ENCODE measurements at regions not wholly inside any gene's neighbourhood (a gene's known extent, or its start where the extent isn't known, plus 50 kb on each side); places are given as distances from the start of the nearest gene placed in this dataset.
A peak's percentile ranks its signal among the peaks of the same experiment; 100 is the strongest.
"Not testable (repeated sequence)": the region's sequence is repeated elsewhere in the genome, so short reads cannot be mapped to it uniquely, and the experiment has no call there.

- DNase-seq (ENCODE audit: low spot score), result no peak
- Mint-ChIP-seq H3K4me3 (ENCODE audit: low read depth) (no peak overlapping the region), H3K4me1 (ENCODE audit: low read depth) (peaks cover 41% of the 10 kb centered on the region), H3K36me3 (ENCODE audit: low read depth) (peaks cover 7% of the 10 kb centered on the region), H3K27me3 (ENCODE audit: low read depth) (no peaks in the 10 kb centered on the region), H3K9me3 (no peaks in the 10 kb centered on the region), H3K27ac (no peak overlapping the region)
- intact Hi-C loops (cut with micrococcal nuclease), result no loop called here
Observed at GRCh38 chr14:71394386-71394785, 487.1 kb downstream of the PCNX1 start.

DNA sequence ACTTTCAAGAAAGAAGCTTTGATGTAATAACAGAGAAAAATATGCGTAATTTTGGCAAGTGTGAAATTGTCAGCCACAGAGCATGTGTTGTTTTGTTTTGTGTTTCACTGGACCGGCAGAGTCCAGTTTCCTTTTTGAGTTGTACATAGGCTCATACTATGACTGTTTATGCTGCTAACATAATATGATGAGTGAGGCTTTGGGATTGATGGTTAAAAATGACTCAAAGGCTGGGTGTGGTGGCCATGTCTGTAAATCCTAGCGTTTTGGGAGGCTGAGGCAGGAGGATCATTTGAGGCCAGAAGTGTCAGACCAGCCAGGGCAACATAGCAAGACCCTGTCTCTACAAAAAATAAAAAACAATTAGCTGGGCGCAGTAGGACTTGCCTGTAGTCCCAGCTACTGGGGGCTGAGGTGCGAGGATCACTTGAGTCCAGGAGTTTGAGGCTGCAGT lies 487.9 kb downstream of the PCNX1 start:
- intact Hi-C loops (cut with micrococcal nuclease), result loop anchor here (5.0 kb wide), 1 partner anchor 38 kb away; no protein-coding TSS in a partner anchor
- H3K9me3 Mint-ChIP-seq, result no peaks in the 10 kb centered on the region
- H3K27ac Mint-ChIP-seq, result no peak overlapping the region
- DNase-seq (ENCODE audit: low spot score), result no peak
- no peaks in the 10 kb centered on the region for H3K27me3 Mint-ChIP-seq (ENCODE audit: low read depth)
- no peak overlapping the region for H3K4me3 Mint-ChIP-seq (ENCODE audit: low read depth)
- H3K36me3 Mint-ChIP-seq (ENCODE audit: low read depth), result peaks cover 7% of the 10 kb centered on the region
- peaks cover 45% of the 10 kb centered on the region for H3K4me1 Mint-ChIP-seq (ENCODE audit: low read depth)

- peaks cover 48% of the 10 kb centered on the region for H3K4me1 Mint-ChIP-seq (ENCODE audit: low read depth)
- intact Hi-C loops (cut with micrococcal nuclease), result loop anchor here (5.0 kb wide), 1 partner anchor 38 kb away; no protein-coding TSS in a partner anchor
- H3K4me3 Mint-ChIP-seq (ENCODE audit: low read depth), result no peak overlapping the region
- H3K27me3 Mint-ChIP-seq (ENCODE audit: low read depth), result no peaks in the 10 kb centered on the region
- H3K36me3 Mint-ChIP-seq (ENCODE audit: low read depth), result peaks cover 7% of the 10 kb centered on the region
- DNase-seq (ENCODE audit: low spot score), result no peak
- no peak overlapping the region for H3K27ac Mint-ChIP-seq
- H3K9me3 Mint-ChIP-seq, result no peaks in the 10 kb centered on the region
Observed at GRCh38 chr14:71395636-71396035, 488.4 kb downstream of the PCNX1 start.

DNA sequence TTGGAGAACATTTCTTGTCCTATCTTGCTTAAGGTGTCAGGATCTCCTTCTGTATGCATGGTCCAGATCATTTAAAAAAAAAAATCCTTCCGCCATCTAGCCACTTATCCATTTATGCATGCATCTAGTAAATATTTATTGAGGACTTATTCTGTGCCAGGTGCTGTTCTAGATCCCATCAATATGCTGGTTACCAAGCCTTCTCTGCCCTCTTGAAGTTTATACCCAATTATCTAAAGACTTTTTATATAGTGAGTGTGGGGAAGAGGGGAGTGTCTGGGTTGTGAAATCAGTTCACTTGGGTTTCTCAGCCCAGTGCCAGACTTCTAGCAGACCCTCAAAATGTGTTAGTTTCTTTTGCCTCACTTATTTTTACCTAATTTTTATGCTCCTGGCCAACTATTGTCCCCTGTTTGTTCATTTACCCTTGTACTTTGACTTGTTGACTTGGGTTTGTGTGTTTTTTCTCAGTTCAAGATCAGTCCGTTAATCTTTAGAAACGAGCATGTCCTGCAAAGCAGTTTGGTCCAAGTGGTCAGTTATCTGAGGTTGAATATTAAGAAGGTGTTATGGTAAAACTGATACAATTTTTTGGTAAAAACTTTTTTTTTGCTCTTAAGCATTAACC lies 488.9 kb downstream of the PCNX1 start:
- intact Hi-C loops (cut with micrococcal nuclease), result loop anchor here (5.0 kb wide), 1 partner anchor 39 kb away; no protein-coding TSS in a partner anchor
- Mint-ChIP-seq H3K4me1 (ENCODE audit: low read depth) (peaks cover 53% of the 10 kb centered on the region), H3K36me3 (ENCODE audit: low read depth) (peaks cover 11% of the 10 kb centered on the region), H3K4me3 (ENCODE audit: low read depth) (no peak overlapping the region), H3K9me3 (no peaks in the 10 kb centered on the region), H3K27me3 (ENCODE audit: low read depth) (no peaks in the 10 kb centered on the region), H3K27ac (no peak overlapping the region)
- DNase-seq (ENCODE audit: low spot score), result no peak

- Mint-ChIP-seq H3K4me1 (ENCODE audit: low read depth) (peaks cover 50% of the 10 kb centered on the region), H3K27ac (peak overlapping the region; percentile 61), H3K9me3 (no peaks in the 10 kb centered on the region), H3K4me3 (ENCODE audit: low read depth) (no peak overlapping the region), H3K27me3 (ENCODE audit: low read depth) (no peaks in the 10 kb centered on the region), H3K36me3 (ENCODE audit: low read depth) (peaks cover 11% of the 10 kb centered on the region)
- intact Hi-C loops (cut with micrococcal nuclease), result loop anchor here (5.0 kb wide), 1 partner anchor 40 kb away; no protein-coding TSS in a partner anchor
- no peak for DNase-seq (ENCODE audit: low spot score)
Observed at GRCh38 chr14:71397371-71397770, 490.1 kb downstream of the PCNX1 start.

- Mint-ChIP-seq H3K9me3 (no peaks in the 10 kb centered on the region), H3K4me1 (ENCODE audit: low read depth) (peaks cover 54% of the 10 kb centered on the region), H3K36me3 (ENCODE audit: low read depth) (peaks cover 11% of the 10 kb centered on the region), H3K27ac (peak overlapping the region; percentile 92), H3K27me3 (ENCODE audit: low read depth) (no peaks in the 10 kb centered on the region), H3K4me3 (ENCODE audit: low read depth) (no peak overlapping the region)
- intact Hi-C loops (cut with micrococcal nuclease), result loop anchor here (2.0 to 5.0 kb wide), 4 partner anchors 26 to 78 kb away; partner anchors contain the start of gene SIPA1L1
- DNase-seq (ENCODE audit: low spot score), result no peak
Observed at GRCh38 chr14:71398450-71398849, 491.2 kb downstream of the PCNX1 start.

- Mint-ChIP-seq H3K27ac (peak overlapping the region; percentile 92), H3K9me3 (no peaks in the 10 kb centered on the region), H3K36me3 (ENCODE audit: low read depth) (peaks cover 14% of the 10 kb centered on the region), H3K4me3 (ENCODE audit: low read depth) (peak overlapping the region; percentile 37), H3K27me3 (ENCODE audit: low read depth) (no peaks in the 10 kb centered on the region), H3K4me1 (ENCODE audit: low read depth) (peaks cover 54% of the 10 kb centered on the region)
- no peak for DNase-seq (ENCODE audit: low spot score)
- intact Hi-C loops (cut with micrococcal nuclease), result loop anchor here (1.0 to 5.0 kb wide), 7 partner anchors 26 to 256 kb away; partner anchors contain the start of gene SIPA1L1
Observed at GRCh38 chr14:71399057-71399487, 491.8 kb downstream of the PCNX1 start.

DNA sequence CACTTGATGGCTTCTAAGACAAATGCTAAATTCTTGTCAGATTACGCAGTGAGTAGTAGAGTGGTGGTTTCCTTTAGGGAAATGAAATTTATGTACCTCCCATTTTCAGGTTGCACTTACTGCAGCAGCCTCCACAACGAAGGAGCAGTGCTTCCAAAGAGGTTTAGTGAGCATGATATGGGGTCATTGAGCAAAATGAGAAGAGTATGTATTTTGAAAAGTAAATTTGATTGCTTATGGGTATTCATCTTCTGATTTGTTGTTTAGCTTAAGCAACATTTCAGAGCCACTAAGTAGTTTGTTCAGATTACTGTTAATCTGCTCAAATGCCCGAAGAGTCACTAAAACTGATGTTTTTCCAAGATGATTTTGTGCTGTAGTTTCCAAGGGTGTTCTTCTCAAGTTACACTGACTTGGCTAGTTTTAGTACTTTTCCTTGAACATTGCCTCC lies 493.6 kb downstream of the PCNX1 start:
- intact Hi-C loops (cut with micrococcal nuclease), result no loop called here
- no peaks in the 10 kb centered on the region for H3K9me3 Mint-ChIP-seq
- H3K27ac Mint-ChIP-seq, result peak overlapping the region; percentile 74
- DNase-seq (ENCODE audit: low spot score), result no peak
- peaks cover 23% of the 10 kb centered on the region for H3K36me3 Mint-ChIP-seq (ENCODE audit: low read depth)
- H3K4me3 Mint-ChIP-seq (ENCODE audit: low read depth), result peak overlapping the region; percentile 7
- H3K4me1 Mint-ChIP-seq (ENCODE audit: low read depth), result peaks cover 51% of the 10 kb centered on the region
- no peaks in the 10 kb centered on the region for H3K27me3 Mint-ChIP-seq (ENCODE audit: low read depth)

- H3K9me3 Mint-ChIP-seq; H3K4me3 Mint-ChIP-seq (ENCODE audit: low read depth); intact Hi-C loops (cut with micrococcal nuclease); H3K27me3 Mint-ChIP-seq (ENCODE audit: low read depth); DNase-seq (ENCODE audit: low spot score); H3K27ac Mint-ChIP-seq: not testable (repeated sequence)
- Mint-ChIP-seq H3K4me1 (ENCODE audit: low read depth) (peaks cover 44% of the 10 kb centered on the region), H3K36me3 (ENCODE audit: low read depth) (peaks cover 29% of the 10 kb centered on the region)
Observed at GRCh38 chr14:71402415-71402814, 495.2 kb downstream of the PCNX1 start.

DNA sequence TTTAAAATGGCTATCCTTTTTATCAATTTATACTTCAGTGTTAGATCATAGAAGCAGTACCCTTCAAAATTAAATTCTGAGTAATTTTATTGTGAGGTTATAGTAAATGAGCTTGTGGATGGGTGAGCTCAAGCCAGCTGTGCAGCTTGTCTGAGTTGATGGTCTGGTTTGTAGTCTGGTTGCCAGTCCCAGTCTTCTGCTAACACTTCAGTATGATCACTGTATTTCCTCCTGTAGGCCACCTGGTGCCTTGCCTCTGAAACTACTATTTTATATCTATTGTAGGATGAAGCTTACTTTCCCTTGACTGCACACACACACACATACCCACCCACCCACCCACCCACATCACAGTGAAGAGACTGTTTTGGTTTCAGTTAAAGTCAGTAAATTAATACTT lies 496.4 kb downstream of the PCNX1 start:
- H3K36me3 Mint-ChIP-seq (ENCODE audit: low read depth), result peaks cover 33% of the 10 kb centered on the region
- DNase-seq (ENCODE audit: low spot score), result peak; percentile 16
- peaks cover 45% of the 10 kb centered on the region for H3K4me1 Mint-ChIP-seq (ENCODE audit: low read depth)
- H3K27me3 Mint-ChIP-seq (ENCODE audit: low read depth), result no peaks in the 10 kb centered on the region
- no peaks in the 10 kb centered on the region for H3K9me3 Mint-ChIP-seq
- intact Hi-C loops (cut with micrococcal nuclease), result no loop called here
- peak overlapping the region; percentile 67 for H3K27ac Mint-ChIP-seq
- H3K4me3 Mint-ChIP-seq (ENCODE audit: low read depth), result no peak overlapping the region

GRCh38 chr14:71405676-71406075 lies 498.4 kb downstream of the PCNX1 start:
- Mint-ChIP-seq H3K9me3 (no peaks in the 10 kb centered on the region), H3K27ac (no peak overlapping the region), H3K4me3 (ENCODE audit: low read depth) (no peak overlapping the region), H3K27me3 (ENCODE audit: low read depth) (no peaks in the 10 kb centered on the region), H3K36me3 (ENCODE audit: low read depth) (peaks cover 45% of the 10 kb centered on the region), H3K4me1 (ENCODE audit: low read depth) (peaks cover 47% of the 10 kb centered on the region)
- no peak for DNase-seq (ENCODE audit: low spot score)
- intact Hi-C loops (cut with micrococcal nuclease), result no loop called here

- DNase-seq (ENCODE audit: low spot score), result no peak
- Mint-ChIP-seq H3K27ac (no peak overlapping the region), H3K4me3 (ENCODE audit: low read depth) (no peak overlapping the region), H3K36me3 (ENCODE audit: low read depth) (peaks cover 54% of the 10 kb centered on the region), H3K9me3 (peaks cover 10% of the 10 kb centered on the region), H3K27me3 (ENCODE audit: low read depth) (no peaks in the 10 kb centered on the region), H3K4me1 (ENCODE audit: low read depth) (peaks cover 64% of the 10 kb centered on the region)
- intact Hi-C loops (cut with micrococcal nuclease), result no loop called here
Observed at GRCh38 chr14:71408362-71409030, 501.2 kb downstream of the PCNX1 start.

Data from activated T-helper 2 cell treated with anti-CD3 and anti-CD28 coated beads, Interferon-gamma antibody, Interleukin-2, Interleukin-4, amounts not matched to agents 10 μg/mL and 5 μg/mL and 100 μg/mL, durations not matched to agents 14 hours and 24 hours and 36 hours (primary cell).